Spleen (tissue), 7 donors: ENCODE measurements at regions not wholly inside any gene's neighbourhood (a gene's known extent, or its start where the extent isn't known, plus 50 kb on each side); places are given as distances from the start of the nearest gene placed in this dataset.

Source experiments
- CTCF ChIP-seq, 11 experiments: fragments of 200-600 bp in 7 of 11; fragments of 450-650 bp in 4 of 11; sonication (generic) in 4 of 11; IDR thresholded peaks in 8 of 11; conservative IDR thresholded peaks in 3 of 11; 1 replicate in 7 of 11; 2 replicates in 4 of 11; pipeline versions ENCODE4 v1.4.0 to v1.8.0; 2016 to 2021; ENCODE audit warnings: antibody characterized with exemption in 11 of 11, inconsistent platforms in 4 of 11, mild to moderate bottlenecking in 1 of 11
- POLR2A ChIP-seq, 3 donors: fragments of 450-650 bp; IDR thresholded peaks; one replicate each; pipeline ENCODE4 v1.5.1; 2017; ENCODE audit warnings: antibody characterized with exemption in 3 of 3, mild to moderate bottlenecking in 1 of 3
- POLR2AphosphoS5 ChIP-seq, 3 donors: sonication (generic); formaldehyde crosslinking; IDR thresholded peaks; one replicate each; pipeline ENCODE4 v1.5.1; 2017; ENCODE audit warnings: antibody characterized with exemption in 3 of 3
- donor health status: DM: no; HTN: no; CAD: no; lungs with moderate emphysema.
- donor health status: DM: no; HTN: no; CAD: no.
- donor health status: DM: no; HTN: no; CAD: no.

GRCh38 chr7:79590916-79591623, 137.6 kb upstream of the MAGI2 start:
- TF ChIP-seq CTCF (IDR thresholded peaks at IDR 0.05 in 8 of 11, conservative IDR thresholded peaks at IDR 0.05 in 3 of 11) (no peak), POLR2A (IDR thresholded peaks at IDR 0.05) (no peak), POLR2AphosphoS5 (IDR thresholded peaks at IDR 0.05) (no peak)
